Left hindlimb (tissue), 1 donor: ENCODE measurements at regions not wholly inside any gene's neighbourhood (a gene's known extent, or its start where the extent isn't known, plus 50 kb on each side); places are given as distances from the start of the nearest gene placed in this dataset.

Experiments used
- DNase-seq: peaks from one replicate; pipeline ENCODE4 v3.0.0-alpha.2; 2018

DNA sequence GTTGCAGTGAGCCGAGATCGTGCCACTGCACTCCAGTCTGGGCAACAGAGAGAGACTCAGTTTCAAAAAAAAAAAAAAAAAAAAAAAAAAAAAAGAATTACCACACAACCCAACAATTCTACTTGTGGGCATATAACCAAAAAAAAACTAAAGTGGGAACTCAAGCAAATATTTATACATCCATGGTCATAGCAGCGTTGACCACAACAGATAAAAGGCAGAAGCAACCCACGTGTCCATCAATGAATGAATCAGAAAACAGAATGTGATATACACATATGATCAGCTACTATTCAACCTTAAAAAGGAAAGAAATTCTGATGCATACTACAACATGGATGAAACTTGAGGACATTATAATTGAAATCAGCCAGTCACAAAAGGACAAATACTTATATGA is 179.3 kb upstream of the NEBL start:
- no peak for DNase-seq

DNA sequence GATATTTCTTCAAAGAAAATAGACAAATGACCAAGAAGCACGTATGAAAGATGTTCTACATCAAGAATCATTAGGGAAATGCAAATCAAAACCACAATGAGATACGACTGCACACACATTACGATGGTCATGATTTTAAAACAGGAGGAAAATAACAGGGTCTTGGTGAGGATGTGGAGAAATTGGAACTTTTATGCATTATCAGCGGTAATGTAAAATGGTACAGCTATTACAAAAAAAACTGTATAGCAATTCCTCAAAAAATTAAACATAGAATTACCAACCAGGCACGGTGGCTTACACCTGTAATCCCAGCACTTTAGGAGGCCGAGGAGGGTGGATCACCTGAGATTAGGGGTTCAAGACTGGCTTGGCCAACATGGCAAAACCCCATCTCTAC is 178.8 kb upstream of the NEBL start:
- no peak for DNase-seq

GRCh38 chr10:21071001-21071673 is 174.0 kb upstream of the NEBL start:
- no peak for DNase-seq

GRCh38 chr10:21069929-21070700 is 173.0 kb upstream of the NEBL start:
- no peak for DNase-seq

DNA sequence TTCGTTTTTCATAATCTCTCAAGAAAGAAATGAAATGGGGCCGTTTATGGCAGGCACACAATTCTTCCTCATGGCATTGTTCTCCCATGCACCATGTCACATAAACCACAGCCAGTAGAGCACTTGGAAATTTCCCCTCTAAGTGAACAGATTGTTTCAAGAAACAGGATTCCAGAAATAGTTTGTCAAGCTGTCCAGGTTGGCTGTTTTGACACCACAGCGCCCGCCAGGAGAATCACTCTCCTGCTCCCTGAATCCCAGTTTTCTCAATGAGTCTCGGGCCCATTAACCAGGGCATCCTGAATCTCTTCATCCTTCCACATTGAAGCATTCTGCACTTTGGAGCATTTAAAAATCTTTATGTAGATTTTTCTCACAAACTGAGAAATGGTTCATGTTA is 172.2 kb upstream of the NEBL start:
- no peak for DNase-seq

GRCh38 chr10:21068026-21068656 is 171.0 kb upstream of the NEBL start:
- no peak for DNase-seq

DNA sequence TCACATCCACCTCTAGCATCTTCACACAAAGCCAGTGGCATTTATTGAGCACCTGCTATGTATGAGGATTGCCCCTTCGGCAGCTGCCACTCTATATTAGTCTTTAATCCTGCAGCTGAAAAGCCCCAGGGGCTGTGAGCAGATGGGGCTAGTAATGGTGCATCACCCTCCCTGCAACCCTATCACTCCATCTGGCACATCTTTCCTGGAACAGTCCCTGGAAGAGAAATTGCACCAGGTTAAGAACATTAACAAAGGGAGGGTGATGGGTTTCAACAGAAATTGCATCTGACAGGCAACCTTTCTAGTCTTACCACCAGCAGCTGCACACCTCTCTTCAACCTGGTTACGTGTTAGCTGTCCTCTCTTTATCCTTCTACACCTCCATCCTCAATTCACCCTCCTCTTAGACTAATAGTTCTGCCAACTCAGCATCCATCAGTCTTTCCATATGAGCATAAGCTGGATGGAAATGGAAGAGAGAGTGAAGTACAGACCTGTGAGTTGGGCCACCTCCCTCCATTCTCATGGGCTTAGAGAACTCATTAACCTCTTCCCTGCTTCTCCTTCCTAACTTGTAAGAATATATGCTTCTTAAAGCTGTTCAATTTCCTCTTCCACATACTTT is 168.6 kb upstream of the NEBL start:
- no peak for DNase-seq

- no peak for DNase-seq
These were observed 164.9 kb upstream of the NEBL start for GRCh38 chr10:21061982-21062381.

DNA sequence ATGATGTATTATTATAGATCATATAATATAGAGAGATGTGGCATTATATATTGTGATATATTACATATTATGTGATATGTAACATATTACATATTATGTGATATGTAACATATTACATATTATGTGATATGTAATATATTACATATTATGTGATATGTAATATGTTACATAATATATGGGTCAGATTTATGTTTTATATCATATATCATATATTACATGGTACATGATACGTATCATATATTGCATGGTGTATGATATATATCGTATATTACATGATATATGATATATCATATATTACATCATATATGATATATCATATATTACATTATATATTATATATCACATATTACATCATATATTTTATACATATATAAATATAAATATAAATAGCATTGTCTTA is 164.1 kb upstream of the NEBL start:
- no peak for DNase-seq

GRCh38 chr10:21060626-21061025 is 163.5 kb upstream of the NEBL start:
- no peak for DNase-seq

DNA sequence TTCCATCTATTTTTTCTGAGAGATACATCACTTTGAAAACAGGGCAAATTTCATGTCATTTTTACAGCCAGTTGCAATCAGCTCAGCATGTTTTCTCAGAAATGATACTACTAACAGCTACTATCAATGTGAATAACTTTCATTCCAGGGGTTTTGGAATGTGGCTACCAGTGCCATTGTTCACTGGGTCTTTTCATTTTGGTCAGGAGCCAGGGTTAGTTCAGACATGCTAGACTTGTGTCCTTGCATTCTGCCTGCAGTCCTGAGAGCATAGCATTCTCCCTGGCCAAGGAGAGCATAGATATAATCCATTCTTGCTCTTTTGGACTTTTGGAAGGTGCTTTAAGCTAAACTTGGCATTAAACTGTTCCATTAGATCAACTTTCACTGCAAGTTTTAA is 160.9 kb upstream of the NEBL start:
- DNase-seq = no peak

DNA sequence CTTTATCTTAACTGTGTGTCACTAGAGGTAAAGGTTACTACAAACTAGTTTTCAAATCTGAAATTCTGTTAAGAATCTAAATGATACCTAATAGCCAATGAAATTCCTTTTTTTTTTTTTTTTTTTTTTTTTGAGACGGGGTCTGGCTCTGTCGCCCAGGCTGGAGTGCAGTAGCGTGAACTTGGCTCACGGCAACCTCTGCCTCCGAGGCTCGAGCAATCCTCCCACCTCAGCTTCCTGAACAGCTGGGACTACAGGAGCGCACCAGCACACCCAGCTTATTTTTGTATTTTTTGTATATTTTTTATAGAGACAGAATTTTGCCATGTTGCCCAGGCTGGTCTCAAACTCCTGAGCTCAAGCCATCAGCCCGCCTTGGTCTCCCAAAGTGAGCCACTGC is 160.3 kb upstream of the NEBL start:
- DNase-seq = no peak

- DNase-seq = no peak
These were observed 159.3 kb upstream of the NEBL start for GRCh38 chr10:21056461-21056860.

GRCh38 chr10:21055339-21056135 is 158.4 kb upstream of the NEBL start:
- no peak for DNase-seq

DNA sequence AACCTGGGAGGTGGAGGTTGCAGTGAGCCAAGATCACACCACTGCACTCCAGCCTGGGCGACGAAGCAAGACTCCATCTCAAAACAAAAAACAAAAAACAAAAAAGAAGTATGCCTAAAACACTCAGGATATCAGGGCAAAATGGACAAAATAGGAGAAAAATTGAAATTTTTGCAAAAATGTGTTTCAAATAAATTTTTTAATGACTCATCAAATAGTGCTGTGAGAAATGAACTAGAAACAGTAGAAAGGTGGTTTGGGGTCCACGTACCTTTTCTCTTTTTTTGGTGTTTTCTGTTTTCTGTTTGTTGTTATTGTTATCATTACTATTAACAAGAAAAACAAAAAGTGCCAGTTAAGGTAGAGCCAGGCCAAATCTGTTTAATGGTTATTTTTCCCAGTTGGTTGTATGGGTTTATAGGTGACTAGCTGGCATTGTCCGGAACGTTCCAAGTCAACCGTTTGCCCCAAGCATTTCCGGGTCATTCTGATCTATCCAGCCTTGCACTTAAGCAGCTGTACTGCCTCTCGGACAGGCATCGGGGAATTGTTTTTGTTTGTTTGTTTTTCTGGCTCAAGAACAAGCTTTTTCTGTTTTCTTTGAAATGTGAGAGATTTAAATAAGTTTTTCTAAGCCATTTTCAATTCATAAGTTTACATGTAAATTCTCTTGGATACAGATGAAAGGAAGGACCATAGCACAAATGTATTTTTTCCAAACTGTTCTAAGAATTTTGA is 157.0 kb upstream of the NEBL start:
- no peak for DNase-seq

DNA sequence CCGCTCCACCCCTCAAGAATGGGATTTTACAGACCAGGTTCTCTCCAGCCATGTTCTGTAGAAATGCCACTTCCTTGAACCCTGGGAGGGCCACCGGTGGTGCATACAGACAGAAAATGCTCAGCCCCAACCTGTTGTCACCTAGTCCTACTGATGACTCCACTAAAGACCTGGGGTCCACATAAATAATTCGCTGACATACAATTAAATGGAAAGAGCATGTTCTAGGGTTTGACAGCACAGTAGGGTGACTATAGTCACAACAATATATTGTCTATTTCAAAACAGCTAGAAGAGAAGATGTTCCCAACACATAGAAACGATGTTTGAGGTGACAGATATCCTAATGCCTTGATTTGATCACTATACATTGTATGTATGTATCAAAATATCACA is 155.6 kb upstream of the NEBL start:
- DNase-seq = no peak

DNA sequence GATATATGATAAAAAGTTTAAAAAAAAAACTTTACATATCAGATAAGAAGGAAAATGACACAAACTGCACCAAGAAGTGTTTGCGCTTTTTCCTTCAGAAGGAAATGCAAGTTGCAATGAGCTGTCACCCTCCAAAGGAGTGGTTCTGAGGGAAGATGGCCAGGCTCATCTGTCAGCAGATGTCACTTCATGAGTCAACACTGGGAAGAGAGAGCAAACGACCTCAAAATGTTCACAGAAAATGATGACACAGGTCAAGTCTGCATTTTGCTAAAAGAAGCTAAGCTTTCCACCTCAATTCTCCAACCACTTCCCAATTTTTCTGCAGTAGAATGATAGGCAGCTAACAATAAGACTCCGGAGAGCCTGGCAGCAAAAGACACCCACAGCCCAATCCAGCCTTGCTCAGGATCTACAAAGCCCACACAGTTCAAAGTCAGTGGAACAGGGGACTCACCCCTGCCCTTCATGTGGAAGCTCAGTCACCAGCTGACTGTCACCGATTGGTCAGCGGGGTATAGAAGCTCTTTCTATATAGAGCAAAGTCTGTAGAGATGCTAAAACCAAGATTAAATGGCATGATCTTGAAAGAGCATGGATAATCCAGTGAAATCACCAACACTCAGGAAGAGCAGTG is 155.1 kb upstream of the NEBL start:
- no peak for DNase-seq

- DNase-seq = no peak
These were observed 152.4 kb upstream of the NEBL start for GRCh38 chr10:21049482-21049881.

GRCh38 chr10:21048068-21048467 is 151.0 kb upstream of the NEBL start:
- DNase-seq = no peak

DNA sequence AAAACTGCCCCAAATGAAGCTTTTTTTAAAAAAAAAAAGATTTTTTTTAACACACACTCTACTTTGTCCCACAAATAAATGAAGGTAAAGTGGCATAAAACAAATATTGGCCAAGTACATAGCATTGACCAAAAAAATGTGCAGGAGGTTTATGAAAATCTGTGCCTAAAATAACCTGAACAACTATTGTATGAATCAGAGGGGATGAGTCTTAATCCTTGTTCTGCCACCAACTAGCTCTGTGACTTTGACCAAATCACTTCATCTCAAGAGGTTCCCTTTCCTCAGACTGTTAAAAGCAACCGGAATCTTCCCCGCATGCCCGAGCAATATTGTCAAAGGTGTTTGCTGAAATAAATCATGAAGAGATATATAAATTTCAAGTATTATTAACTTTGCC is 150.4 kb upstream of the NEBL start:
- DNase-seq = no peak

DNA sequence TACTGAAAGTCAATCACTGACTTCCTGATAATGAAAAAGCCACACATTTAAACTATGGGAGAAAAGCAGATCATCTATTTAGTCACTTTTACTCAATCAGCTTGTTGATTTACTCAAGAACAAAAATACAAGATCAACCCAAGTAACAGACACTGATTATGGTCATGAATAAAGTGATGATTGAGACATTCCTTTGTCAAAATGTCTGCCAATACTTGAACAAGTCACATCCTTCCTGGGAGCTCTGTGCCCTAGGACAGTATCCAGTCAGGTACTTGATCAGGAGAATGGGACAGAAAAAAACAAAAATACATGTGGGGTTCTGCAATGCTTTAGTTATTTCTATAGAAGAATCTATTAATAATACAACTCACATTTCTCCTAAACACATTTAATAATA is 150.0 kb upstream of the NEBL start:
- no peak for DNase-seq

DNA sequence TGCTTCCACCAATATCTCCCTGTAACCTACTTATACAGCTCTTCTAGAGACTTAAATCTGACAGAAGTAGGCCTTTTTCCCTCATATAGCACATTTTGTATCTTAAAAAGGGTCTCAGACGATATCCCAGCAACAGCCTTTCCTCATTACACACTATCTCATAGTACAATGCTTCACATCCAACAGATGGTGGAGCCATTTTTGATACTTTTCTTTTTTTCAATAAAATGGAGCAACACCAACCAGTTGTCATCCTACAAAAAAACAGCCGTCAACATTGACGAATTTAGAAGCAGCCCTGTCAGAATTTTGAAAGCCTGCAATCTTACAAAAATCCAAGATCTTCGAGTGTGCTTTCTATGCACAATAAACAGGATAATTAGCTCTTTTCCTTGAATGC is 145.9 kb upstream of the NEBL start:
- no peak for DNase-seq
